ENCODE measurements at regions not wholly inside any gene's neighbourhood (a gene's known extent, or its start where the extent isn't known, plus 50 kb on each side); places are given as distances from the start of the nearest gene placed in this dataset.

DNA sequence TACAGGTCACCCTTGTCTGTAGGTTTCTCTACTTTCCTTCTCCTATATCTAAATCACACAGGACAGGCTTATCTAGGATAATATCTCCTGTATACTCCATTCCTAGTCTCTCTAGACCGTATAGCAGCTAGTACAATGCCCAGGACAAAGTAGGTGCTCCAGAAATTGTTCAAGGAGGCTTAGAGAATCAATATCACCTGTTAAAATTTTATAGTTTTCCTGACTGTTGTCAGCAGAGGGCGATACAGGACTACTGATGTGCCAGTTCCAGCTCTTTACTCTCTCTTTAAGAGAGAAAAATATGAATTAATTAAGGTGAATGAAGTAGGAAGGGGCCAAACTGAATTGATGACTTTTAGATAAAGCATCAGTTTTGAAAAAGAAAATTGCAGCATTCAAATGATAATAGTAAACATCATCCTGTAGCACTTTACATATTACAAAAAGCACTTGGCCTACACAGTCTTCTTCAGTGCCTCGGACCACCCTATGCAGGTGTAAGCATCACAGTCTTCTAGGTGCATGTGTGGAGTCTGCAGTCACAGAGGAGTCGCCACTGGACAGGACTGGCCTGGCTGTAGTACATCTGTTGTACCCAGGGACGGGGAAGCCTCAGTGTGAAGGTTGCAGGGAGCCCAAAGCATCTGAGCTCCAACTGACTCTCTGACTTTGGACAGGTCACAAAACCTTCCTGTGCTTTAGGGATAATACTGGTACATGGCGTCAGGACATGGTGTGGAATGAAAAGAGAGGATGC, 61.9 kb upstream of the MAX start:
- TF ChIP-seq, protein P1, sequence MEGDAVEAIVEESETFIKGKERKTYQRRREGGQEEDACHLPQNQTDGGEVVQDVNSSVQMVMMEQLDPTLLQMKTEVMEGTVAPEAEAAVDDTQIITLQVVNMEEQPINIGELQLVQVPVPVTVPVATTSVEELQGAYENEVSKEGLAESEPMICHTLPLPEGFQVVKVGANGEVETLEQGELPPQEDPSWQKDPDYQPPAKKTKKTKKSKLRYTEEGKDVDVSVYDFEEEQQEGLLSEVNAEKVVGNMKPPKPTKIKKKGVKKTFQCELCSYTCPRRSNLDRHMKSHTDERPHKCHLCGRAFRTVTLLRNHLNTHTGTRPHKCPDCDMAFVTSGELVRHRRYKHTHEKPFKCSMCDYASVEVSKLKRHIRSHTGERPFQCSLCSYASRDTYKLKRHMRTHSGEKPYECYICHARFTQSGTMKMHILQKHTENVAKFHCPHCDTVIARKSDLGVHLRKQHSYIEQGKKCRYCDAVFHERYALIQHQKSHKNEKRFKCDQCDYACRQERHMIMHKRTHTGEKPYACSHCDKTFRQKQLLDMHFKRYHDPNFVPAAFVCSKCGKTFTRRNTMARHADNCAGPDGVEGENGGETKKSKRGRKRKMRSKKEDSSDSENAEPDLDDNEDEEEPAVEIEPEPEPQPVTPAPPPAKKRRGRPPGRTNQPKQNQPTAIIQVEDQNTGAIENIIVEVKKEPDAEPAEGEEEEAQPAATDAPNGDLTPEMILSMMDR (IDR thresholded peaks at IDR 0.05; ENCODE audit: low read depth, low read length), result peak; percentile 55
- no peaks in the 10 kb centered on the region for H3K27me3 ChIP-seq
- no peaks in the 10 kb centered on the region for H3K36me3 ChIP-seq
- no peak overlapping the region for H3K4me3 ChIP-seq
- H3K9me3 ChIP-seq (ENCODE audit: low read depth), result no peaks in the 10 kb centered on the region
- peak; percentile 61 to 75 for DNase-seq (ENCODE audit: low read depth in 1 of 2, low spot score in 1 of 2)
- no peak overlapping the region for H3K27ac ChIP-seq
- H3K4me1 ChIP-seq (ENCODE audit: low read depth), result no peaks in the 10 kb centered on the region

DNA sequence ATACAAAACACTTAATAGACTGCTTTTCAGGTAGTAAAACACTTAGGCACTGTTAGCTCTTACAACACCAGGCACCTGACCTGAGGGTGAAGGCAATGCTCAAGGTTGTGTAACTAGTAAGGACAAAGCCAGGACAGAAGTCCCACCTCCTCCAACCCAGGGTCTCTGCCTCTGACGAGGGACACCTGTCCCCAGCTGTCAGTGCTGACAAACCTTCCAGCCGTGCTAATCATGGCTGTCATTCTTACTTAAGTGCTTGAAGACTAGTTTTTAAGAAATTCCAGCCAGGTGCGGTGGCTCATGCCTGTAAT, 62.5 kb upstream of the MAX start:
- Histone ChIP-seq H3K36me3 (no peaks in the 10 kb centered on the region), H3K9me3 (ENCODE audit: low read depth) (no peaks in the 10 kb centered on the region), H3K4me1 (ENCODE audit: low read depth) (no peaks in the 10 kb centered on the region), H3K4me3 (no peak overlapping the region), H3K27ac (no peak overlapping the region), H3K27me3 (no peaks in the 10 kb centered on the region)
- no peak for DNase-seq (ENCODE audit: low read depth in 1 of 2, low spot score in 1 of 2)
- TF ChIP-seq, protein P1 (IDR thresholded peaks at IDR 0.05; ENCODE audit: low read depth, low read length), result no peak

DNA sequence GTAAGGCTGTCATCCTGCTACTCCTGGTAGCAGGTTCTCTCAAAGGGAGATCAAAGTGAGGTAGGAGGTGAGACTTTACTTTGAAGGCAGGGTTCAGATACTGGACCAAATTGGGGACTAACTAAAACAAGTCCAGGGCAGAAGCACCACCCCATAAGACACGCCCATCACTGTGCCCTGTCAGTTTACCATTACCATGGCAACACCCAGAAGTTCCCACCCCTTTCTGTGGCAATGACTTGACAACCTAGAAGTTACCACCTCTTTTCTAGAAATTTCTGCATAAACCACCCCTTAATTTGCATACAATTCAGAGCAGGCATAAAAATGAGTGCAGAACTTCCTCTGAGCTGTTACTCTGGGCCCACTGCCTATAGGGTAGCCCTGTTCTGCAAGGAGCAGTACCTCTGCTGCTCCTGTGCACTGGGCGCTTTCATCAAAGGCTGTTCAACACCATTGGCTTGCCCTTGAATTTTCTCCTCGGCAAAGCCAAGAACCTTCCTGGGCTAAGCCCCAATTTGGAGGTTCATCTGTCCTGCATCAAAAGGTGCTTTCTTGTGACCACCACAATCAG, 64.8 kb upstream of the MAX start:
- DNase-seq (ENCODE audit: low read depth in 1 of 2, low spot score in 1 of 2), result no peak
- Histone ChIP-seq H3K27me3 (no peaks in the 10 kb centered on the region), H3K36me3 (no peaks in the 10 kb centered on the region), H3K9me3 (ENCODE audit: low read depth) (no peaks in the 10 kb centered on the region), H3K27ac (no peak overlapping the region), H3K4me3 (no peak overlapping the region), H3K4me1 (ENCODE audit: low read depth) (no peaks in the 10 kb centered on the region)
- TF ChIP-seq, protein P1 (IDR thresholded peaks at IDR 0.05; ENCODE audit: low read depth, low read length), result no peak

DNA sequence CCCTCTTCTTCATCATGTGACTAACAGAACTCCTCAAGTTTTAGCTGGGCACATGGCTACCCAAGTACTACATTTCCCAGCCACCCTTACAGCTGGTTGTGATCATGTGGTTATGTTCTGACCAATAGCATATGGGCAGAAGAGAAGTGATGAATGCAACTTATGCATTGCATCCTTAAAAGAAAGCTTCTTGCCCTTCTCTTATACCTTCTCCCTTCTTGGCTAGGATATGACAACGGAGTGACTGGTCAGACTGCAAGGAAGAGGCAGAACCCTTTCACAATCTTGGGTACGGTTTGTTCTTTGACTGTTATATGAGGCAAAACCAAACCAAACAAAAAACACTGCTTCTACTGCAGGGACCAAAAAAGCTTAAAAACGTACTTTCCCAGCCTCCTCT, 66.5 kb upstream of the MAX start:
- H3K27ac ChIP-seq, result no peak overlapping the region

DNA sequence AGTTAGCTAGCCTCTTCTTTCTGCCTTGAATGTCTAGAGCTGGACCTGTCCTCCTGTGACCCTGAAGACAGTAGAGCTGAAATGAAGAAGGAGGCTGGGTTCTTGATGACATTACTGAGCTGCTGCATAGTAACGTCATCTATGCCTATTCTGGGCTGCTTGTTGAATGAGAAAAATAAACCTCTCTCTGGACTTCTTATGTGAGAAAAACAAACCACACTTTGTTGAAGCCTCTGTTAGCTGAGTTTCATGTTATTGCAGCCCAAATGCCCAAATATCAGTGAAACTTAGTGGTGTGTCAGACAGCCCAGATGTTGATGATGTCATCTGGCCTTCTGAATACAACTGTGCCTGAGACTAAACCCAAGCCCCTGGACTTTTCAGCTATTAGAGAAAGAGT, 67.0 kb upstream of the MAX start:
- H3K4me3 ChIP-seq, result no peak overlapping the region
- H3K27me3 ChIP-seq, result no peaks in the 10 kb centered on the region
- no peak overlapping the region for H3K27ac ChIP-seq
- TF ChIP-seq, protein P1 (IDR thresholded peaks at IDR 0.05; ENCODE audit: low read depth, low read length), result no peak
- H3K4me1 ChIP-seq (ENCODE audit: low read depth), result no peaks in the 10 kb centered on the region
- no peaks in the 10 kb centered on the region for H3K9me3 ChIP-seq (ENCODE audit: low read depth)
- H3K36me3 ChIP-seq, result no peaks in the 10 kb centered on the region
- peak in 1 of 2 donors; percentile 69 for DNase-seq (ENCODE audit: low read depth in 1 of 2, low spot score in 1 of 2)

More for the DNA sequence above, 66.5 kb upstream of the MAX start:
- TF ChIP-seq, protein P1 (IDR thresholded peaks at IDR 0.05; ENCODE audit: low read depth, low read length), result no peak
- Histone ChIP-seq H3K9me3 (ENCODE audit: low read depth) (no peaks in the 10 kb centered on the region), H3K4me3 (no peak overlapping the region), H3K36me3 (no peaks in the 10 kb centered on the region), H3K4me1 (ENCODE audit: low read depth) (no peaks in the 10 kb centered on the region), H3K27me3 (no peaks in the 10 kb centered on the region)
- peak in 1 of 2 donors; percentile 76 for DNase-seq (ENCODE audit: low read depth in 1 of 2, low spot score in 1 of 2)

Data from cardiac muscle cell (in vitro differentiated cells and primary cell).